Endothelial cell of umbilical vein (primary cell): ENCODE measurements at regions not wholly inside any gene's neighbourhood (a gene's known extent, or its start where the extent isn't known, plus 50 kb on each side); places are given as distances from the start of the nearest gene placed in this dataset.

Source experiments
- BruUV-seq: library from RNA; stranded (reverse); fragments of 400-500 nt; replicated peaks from 2 replicates; lab custom pipeline; 2021; lab: Mats Ljungman, UMichigan
- CTCF ChIA-PET: fragments of 300-600, 350-600 bp; sonication (Branson Sonifier 250); formaldehyde crosslinking; loops from one replicate; lab custom pipeline; 2021; ENCODE audit warnings: antibody characterized with exemption, inconsistent platforms; lab: Charles Lee
- POLR2A ChIA-PET: fragments of 300-600, 350-600 bp; sonication (Branson Sonifier 250); formaldehyde crosslinking; loops from one replicate; lab custom pipeline; 2021; ENCODE audit warnings: antibody characterized with exemption, inconsistent platforms; lab: Charles Lee
- DNase-seq: peaks from one replicate; pipeline ENCODE4 v3.0.0-alpha.2; 2011; ENCODE audit warnings: low read depth, low spot score
- FAIRE-seq: peaks from 2 replicates; lab custom pipeline; 2011; peaks lifted over from hg19 to GRCh38; lab: Jason Lieb, UNC
- H2AFZ ChIP-seq: 2 replicates; pipeline ENCODE4 v1.6.0; 2012; ENCODE audit warnings: low read depth, low read length, control low read depth, inconsistent platforms
- H3K27ac ChIP-seq: 2 replicates; pipeline ENCODE4 v1.5.1; 2011; ENCODE audit warnings: low read depth, mild to moderate bottlenecking, control low read depth, low read length, moderate library complexity; ENCODE audit not compliant: insufficient read depth
- H3K27me3 ChIP-seq, 2 experiments: 2 replicates each; pipeline versions ENCODE4 v1.6.0 to v1.6.1; 2011; ENCODE audit warnings: low read length in 2 of 2, mixed read lengths in 1 of 2; ENCODE audit not compliant: control insufficient read depth in 2 of 2, insufficient read depth in 2 of 2
- H3K36me3 ChIP-seq, 2 experiments: 2 replicates in 1 of 2; 3 replicates in 1 of 2; pipeline ENCODE4 v1.5.1; 2011; ENCODE audit warnings: low read length in 2 of 2, mild to moderate bottlenecking in 1 of 2, moderate library complexity in 1 of 2; ENCODE audit not compliant: control insufficient read depth in 2 of 2, insufficient read depth in 2 of 2; ENCODE audit errors: extremely low read depth in 1 of 2
- H3K4me1 ChIP-seq: 3 replicates; pipeline ENCODE4 v1.5.1; 2011; ENCODE audit warnings: mild to moderate bottlenecking, low read length; ENCODE audit not compliant: control insufficient read depth, insufficient read depth; ENCODE audit errors: extremely low read depth
- H3K4me2 ChIP-seq: 2 replicates; pipeline ENCODE4 v1.6.1; 2011; ENCODE audit warnings: low read length, control low read depth, mixed read lengths; ENCODE audit not compliant: insufficient read depth
- H3K4me3 ChIP-seq, 3 experiments: fragments of 200-600 bp in 1 of 3; sonication (generic), shearing (Covaris generic) in 1 of 3; replicated peaks in 1 of 3; 2 replicates each; pipeline ENCODE4 v1.5.1; 2011 to 2016; ENCODE audit warnings: control low read depth in 3 of 3, low read length in 3 of 3, mild to moderate bottlenecking in 2 of 3, inconsistent platforms in 1 of 3, low read depth in 1 of 3, moderate library complexity in 1 of 3; ENCODE audit not compliant: insufficient read depth in 1 of 3
- H3K79me2 ChIP-seq: 2 replicates; pipeline ENCODE4 v1.6.0; 2012; ENCODE audit warnings: low read length, inconsistent platforms; ENCODE audit not compliant: control insufficient read depth, insufficient read depth
- H3K9ac ChIP-seq: replicated peaks from 2 replicates; pipeline ENCODE3; 2011; ENCODE audit warnings: low read length, control low read depth; ENCODE audit not compliant: insufficient read depth; ENCODE audit errors: extremely low read depth
- H3K9me1 ChIP-seq: replicated peaks from 3 replicates; pipeline ENCODE4 v1.6.0; 2011; ENCODE audit warnings: mild to moderate bottlenecking, low read length; ENCODE audit not compliant: control insufficient read depth, insufficient read depth; ENCODE audit errors: extremely low read depth
- H3K9me3 ChIP-seq: replicated peaks from 2 replicates; pipeline ENCODE4 v1.5.1; 2012; ENCODE audit warnings: low read length, inconsistent platforms; ENCODE audit not compliant: control insufficient read depth, insufficient read depth
- H4K20me1 ChIP-seq: replicated peaks from 2 replicates; pipeline ENCODE3; 2011; ENCODE audit warnings: mild to moderate bottlenecking, low read length; ENCODE audit not compliant: control insufficient read depth, insufficient read depth; ENCODE audit errors: extremely low read depth
- FOS ChIP-seq: IDR thresholded peaks from 2 replicates; pipeline ENCODE4 v1.6.1; 2011; ENCODE audit warnings: mild to moderate bottlenecking, low read length, moderate library complexity, borderline replicate concordance; ENCODE audit not compliant: insufficient read depth
- GATA2 ChIP-seq: IDR thresholded peaks from 2 replicates; pipeline ENCODE4 v1.7.0; 2011; ENCODE audit warnings: low read depth, mild to moderate bottlenecking, moderate library complexity, mixed read lengths, low read length; ENCODE audit not compliant: insufficient read length, insufficient read depth
- MYC ChIP-seq: IDR thresholded peaks from one replicate; pipeline ENCODE4 v1.6.1; 2011; ENCODE audit warnings: mild to moderate bottlenecking, low read depth, low read length
- POLR2A ChIP-seq: IDR thresholded peaks from 2 replicates; pipeline ENCODE4 v1.6.1; 2012; ENCODE audit warnings: low read depth, mild to moderate bottlenecking, control low read depth, low read length
- dilution Hi-C: fragments of 300-500 bp; cut with MboI; formaldehyde crosslinking; loops from one replicate; pipeline ENCODE4 v1.15.0; 2019; ENCODE audit warnings: low sequenced_read_pairs; ENCODE audit not compliant: extremely low pct_ligation_motif_present
- intact Hi-C: fragments of 100-400 bp; cut with micrococcal nuclease; formaldehyde crosslinking; loops from one replicate; pipeline ENCODE4 v1.10.0; 2022
- TF ChIP-seq, protein P1 (sequence below): IDR thresholded peaks from 2 replicates; pipeline ENCODE4 v1.6.1; 2011; ENCODE audit not compliant: insufficient read depth, insufficient read length

DNA sequence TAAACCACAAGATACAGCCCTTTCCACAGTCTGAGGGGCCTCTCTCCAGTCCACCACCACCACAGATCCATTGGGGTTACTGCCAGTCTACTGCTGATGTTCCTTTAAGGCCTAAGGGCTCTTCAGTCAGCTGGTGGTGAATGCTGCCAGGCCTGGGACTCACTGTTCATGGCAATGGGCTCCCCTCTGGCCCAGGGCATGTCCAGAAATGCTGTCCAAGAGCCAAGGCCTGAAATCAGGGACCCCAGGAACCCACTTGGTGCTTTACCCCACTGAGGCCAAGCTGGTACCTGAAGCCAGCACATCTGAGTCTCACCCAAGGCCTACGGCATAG, 128.6 kb upstream of the CBLB start:
- H3K9me3 ChIP-seq = no peaks in the 10 kb centered on the region
- no peaks in the 10 kb centered on the region for H3K4me1 ChIP-seq
- H3K27ac ChIP-seq = no peak overlapping the region
- dilution Hi-C loops (no loop called here), intact Hi-C loops (no loop called here)
- no peaks in the 10 kb centered on the region for H3K36me3 ChIP-seq
- DNase-seq (no peak), FAIRE-seq (no peak)
- H3K79me2 ChIP-seq = no peaks in the 10 kb centered on the region
- no peaks in the 10 kb centered on the region for H3K9me1 ChIP-seq
- no peak overlapping the region for H3K9ac ChIP-seq
- ChIA-PET POLR2A (no interaction called here), CTCF (no interaction called here)
- no peak overlapping the region for H3K4me2 ChIP-seq
- no peak overlapping the region for H2AFZ ChIP-seq
- TF ChIP-seq GATA2 (no peak), POLR2A (no peak), MYC (no peak)
- TF ChIP-seq, protein P1, sequence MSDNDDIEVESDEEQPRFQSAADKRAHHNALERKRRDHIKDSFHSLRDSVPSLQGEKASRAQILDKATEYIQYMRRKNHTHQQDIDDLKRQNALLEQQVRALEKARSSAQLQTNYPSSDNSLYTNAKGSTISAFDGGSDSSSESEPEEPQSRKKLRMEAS = no peak
- H3K27me3 ChIP-seq = no peaks in the 10 kb centered on the region
- H4K20me1 ChIP-seq = no peaks in the 10 kb centered on the region
- H3K4me3 ChIP-seq = no peak overlapping the region
- no TSS peak for BruUV-seq

DNA sequence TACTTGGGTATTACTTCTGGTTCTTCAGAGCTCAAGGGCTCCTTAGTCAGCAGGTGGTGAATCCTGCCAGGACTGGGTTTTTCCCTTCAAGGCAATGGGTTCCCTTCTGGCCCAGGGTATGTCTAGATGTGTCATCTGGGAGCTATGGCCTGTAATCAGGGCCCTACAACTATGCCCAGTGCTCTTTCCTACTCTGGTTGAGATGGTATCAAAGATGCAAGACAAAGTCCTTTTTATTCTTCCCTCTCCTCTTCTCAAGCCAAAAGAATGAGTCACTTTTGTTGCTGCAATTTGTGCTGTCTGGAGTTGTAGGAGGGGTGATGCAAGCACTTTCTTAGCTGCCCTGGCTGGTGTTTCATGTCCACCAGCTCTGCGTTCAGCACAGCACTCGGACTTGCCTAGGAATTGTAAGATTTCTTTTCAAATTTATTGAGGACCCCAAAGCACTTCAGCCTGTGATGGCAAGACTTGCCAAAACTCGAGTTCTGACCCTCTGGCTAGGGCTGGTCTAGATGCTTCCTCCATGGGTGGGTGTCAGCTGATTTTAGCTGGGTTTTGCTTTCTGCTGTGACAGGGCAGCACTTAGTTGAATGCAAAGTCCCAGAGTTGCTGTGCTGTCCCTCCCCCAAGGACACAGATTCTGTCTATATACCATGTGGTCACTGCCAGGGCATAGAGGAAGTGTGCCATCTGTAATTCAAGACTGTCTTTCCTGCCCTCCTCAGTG, 129.2 kb upstream of the CBLB start:
- CTCF ChIA-PET = no interaction called here
- Histone ChIP-seq H3K4me1 (no peaks in the 10 kb centered on the region), H3K27ac (no peak overlapping the region), H2AFZ (no peak overlapping the region), H4K20me1 (no peaks in the 10 kb centered on the region), H3K9me3 (no peaks in the 10 kb centered on the region), H3K36me3 (no peaks in the 10 kb centered on the region), H3K9ac (no peak overlapping the region), H3K4me3 (no peak overlapping the region), H3K27me3 (no peaks in the 10 kb centered on the region), H3K4me2 (no peak overlapping the region), H3K79me2 (no peaks in the 10 kb centered on the region), H3K9me1 (no peaks in the 10 kb centered on the region)
- TF ChIP-seq FOS = no peak
- TF ChIP-seq POLR2A = no peak
- no peak for TF ChIP-seq MYC
- POLR2A ChIA-PET = no interaction called here
- DNase-seq = no peak
- no peak for FAIRE-seq
- intact Hi-C loops (no loop called here), dilution Hi-C loops (no loop called here)
- no TSS peak for BruUV-seq
